ENCODE measurements at regions not wholly inside any gene's neighbourhood (a gene's known extent, or its start where the extent isn't known, plus 50 kb on each side); places are given as distances from the start of the nearest gene placed in this dataset.

GRCh38 chr16:82361885-82362284 is 191.9 kb upstream of the MPHOSPH6 start:
- POLR2A ChIA-PET, result no interaction called here

DNA sequence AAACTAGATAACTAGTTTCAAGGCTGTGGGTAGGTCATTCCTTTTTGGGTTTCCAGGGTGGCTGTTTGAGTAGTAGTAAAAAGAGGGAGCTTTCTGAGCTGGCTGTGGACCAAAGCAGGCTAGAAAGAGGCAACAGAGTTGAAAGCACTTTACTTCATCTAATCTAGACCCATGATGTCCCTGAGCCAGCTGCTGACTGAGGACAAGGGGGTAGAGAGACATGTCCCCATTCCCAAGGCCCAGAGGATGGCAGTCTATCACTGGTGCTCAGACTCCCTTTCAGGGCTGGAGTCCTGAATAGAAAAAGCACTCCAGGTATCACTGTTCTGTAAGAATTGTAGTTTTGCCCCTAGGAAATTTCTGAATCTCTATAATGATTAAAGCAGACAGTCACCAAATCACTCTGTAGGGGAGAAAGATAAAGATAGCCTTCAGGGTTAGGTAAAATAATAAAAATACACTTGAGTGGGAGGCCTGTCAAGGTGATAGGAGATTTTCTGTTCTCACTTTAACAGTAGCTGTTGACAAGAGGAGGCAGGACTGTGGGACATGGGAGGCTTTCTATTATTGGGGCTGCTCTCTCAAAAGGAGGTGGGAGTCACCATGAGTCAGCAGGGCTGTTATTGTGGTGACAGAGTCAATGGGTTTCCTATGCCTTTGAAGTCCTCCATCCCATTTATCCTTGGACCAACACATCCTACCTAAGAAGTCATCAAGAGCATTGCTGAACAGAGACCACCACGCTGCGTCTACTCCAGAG is 190.2 kb upstream of the MPHOSPH6 start:
- H3K36me3 ChIP-seq (ENCODE audit: control insufficient read depth, insufficient read depth, low read length), result no peaks in the 10 kb centered on the region
- no peaks in the 10 kb centered on the region; the same call in 1 of the 2 replicates for H3K27me3 ChIP-seq (ENCODE audit: control insufficient read depth, insufficient read depth, low read length)
- no peaks in the 10 kb centered on the region for H3K9me3 ChIP-seq (ENCODE audit: control insufficient read depth, insufficient read depth, low read depth, low read length)
- H3K27ac ChIP-seq (ENCODE audit: low read length), result no peak overlapping the region
- H3K4me1 ChIP-seq (ENCODE audit: control insufficient read depth, insufficient read depth, low read length), result no peaks in the 10 kb centered on the region
- ChIA-PET POLR2A (no interaction called here), CTCF (interaction anchor here (0.6 kb wide), 1 partner anchor 96 kb away, joined by 9 read pairs; no protein-coding TSS in a partner anchor)
- intact Hi-C loops (cut with micrococcal nuclease; ENCODE audit: unreplicated experiment), result no loop called here
- no peak overlapping the region for H3K4me3 ChIP-seq (ENCODE audit: low read depth in 2 of 2, low read length in 2 of 2)
- no peak for ATAC-seq
- BruUV-seq (replicated peaks), result no TSS peak
- DNase-seq (ENCODE audit: low read depth, low spot score), result no peak
- no peak for TF ChIP-seq TCF7L2 (IDR thresholded peaks at IDR 0.05; ENCODE audit: low read depth, low read length)
- TF ChIP-seq, protein P1, sequence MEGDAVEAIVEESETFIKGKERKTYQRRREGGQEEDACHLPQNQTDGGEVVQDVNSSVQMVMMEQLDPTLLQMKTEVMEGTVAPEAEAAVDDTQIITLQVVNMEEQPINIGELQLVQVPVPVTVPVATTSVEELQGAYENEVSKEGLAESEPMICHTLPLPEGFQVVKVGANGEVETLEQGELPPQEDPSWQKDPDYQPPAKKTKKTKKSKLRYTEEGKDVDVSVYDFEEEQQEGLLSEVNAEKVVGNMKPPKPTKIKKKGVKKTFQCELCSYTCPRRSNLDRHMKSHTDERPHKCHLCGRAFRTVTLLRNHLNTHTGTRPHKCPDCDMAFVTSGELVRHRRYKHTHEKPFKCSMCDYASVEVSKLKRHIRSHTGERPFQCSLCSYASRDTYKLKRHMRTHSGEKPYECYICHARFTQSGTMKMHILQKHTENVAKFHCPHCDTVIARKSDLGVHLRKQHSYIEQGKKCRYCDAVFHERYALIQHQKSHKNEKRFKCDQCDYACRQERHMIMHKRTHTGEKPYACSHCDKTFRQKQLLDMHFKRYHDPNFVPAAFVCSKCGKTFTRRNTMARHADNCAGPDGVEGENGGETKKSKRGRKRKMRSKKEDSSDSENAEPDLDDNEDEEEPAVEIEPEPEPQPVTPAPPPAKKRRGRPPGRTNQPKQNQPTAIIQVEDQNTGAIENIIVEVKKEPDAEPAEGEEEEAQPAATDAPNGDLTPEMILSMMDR (IDR thresholded peaks at IDR 0.05), result no peak
- TF ChIP-seq, protein P2, sequence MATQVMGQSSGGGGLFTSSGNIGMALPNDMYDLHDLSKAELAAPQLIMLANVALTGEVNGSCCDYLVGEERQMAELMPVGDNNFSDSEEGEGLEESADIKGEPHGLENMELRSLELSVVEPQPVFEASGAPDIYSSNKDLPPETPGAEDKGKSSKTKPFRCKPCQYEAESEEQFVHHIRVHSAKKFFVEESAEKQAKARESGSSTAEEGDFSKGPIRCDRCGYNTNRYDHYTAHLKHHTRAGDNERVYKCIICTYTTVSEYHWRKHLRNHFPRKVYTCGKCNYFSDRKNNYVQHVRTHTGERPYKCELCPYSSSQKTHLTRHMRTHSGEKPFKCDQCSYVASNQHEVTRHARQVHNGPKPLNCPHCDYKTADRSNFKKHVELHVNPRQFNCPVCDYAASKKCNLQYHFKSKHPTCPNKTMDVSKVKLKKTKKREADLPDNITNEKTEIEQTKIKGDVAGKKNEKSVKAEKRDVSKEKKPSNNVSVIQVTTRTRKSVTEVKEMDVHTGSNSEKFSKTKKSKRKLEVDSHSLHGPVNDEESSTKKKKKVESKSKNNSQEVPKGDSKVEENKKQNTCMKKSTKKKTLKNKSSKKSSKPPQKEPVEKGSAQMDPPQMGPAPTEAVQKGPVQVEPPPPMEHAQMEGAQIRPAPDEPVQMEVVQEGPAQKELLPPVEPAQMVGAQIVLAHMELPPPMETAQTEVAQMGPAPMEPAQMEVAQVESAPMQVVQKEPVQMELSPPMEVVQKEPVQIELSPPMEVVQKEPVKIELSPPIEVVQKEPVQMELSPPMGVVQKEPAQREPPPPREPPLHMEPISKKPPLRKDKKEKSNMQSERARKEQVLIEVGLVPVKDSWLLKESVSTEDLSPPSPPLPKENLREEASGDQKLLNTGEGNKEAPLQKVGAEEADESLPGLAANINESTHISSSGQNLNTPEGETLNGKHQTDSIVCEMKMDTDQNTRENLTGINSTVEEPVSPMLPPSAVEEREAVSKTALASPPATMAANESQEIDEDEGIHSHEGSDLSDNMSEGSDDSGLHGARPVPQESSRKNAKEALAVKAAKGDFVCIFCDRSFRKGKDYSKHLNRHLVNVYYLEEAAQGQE (IDR thresholded peaks at IDR 0.05; ENCODE audit: insufficient read depth in 1 of 2, low read depth in 2 of 2, low read length in 1 of 2), result no peak
- no peak for TF ChIP-seq POLR2AphosphoS5 (IDR thresholded peaks at IDR 0.05; ENCODE audit: low read depth, low read length)
- no peak for TF ChIP-seq SIN3A (IDR thresholded peaks at IDR 0.05; ENCODE audit: borderline replicate concordance, insufficient read depth, low read depth, low read length)
- in situ Hi-C loops (cut with HindIII; ENCODE audit: low pct_unique_long_range_greater_than_20kb, low sequenced_read_pairs), result no loop called here

More at GRCh38 chr16:82361885-82362284, 191.9 kb upstream of the MPHOSPH6 start:
- CTCF ChIA-PET, result no interaction called here
- intact Hi-C loops (cut with micrococcal nuclease; ENCODE audit: unreplicated experiment), result no loop called here
- no peak for ATAC-seq
- no peak overlapping the region for H3K4me3 ChIP-seq (ENCODE audit: low read depth in 2 of 2, low read length in 2 of 2)
- H3K36me3 ChIP-seq (ENCODE audit: control insufficient read depth, insufficient read depth, low read length), result no peaks in the 10 kb centered on the region
- H3K9me3 ChIP-seq (ENCODE audit: control insufficient read depth, insufficient read depth, low read depth, low read length), result no peaks in the 10 kb centered on the region
- no TSS peak for BruUV-seq (replicated peaks)
- in situ Hi-C loops (cut with HindIII; ENCODE audit: low pct_unique_long_range_greater_than_20kb, low sequenced_read_pairs), result no loop called here
- no peaks in the 10 kb centered on the region for H3K4me1 ChIP-seq (ENCODE audit: control insufficient read depth, insufficient read depth, low read length)
- no peaks in the 10 kb centered on the region; the same call in 1 of the 2 replicates for H3K27me3 ChIP-seq (ENCODE audit: control insufficient read depth, insufficient read depth, low read length)
- H3K27ac ChIP-seq (ENCODE audit: low read length), result no peak overlapping the region
- no peak for DNase-seq (ENCODE audit: low read depth, low spot score)
- TF ChIP-seq POLR2AphosphoS5 (IDR thresholded peaks at IDR 0.05; ENCODE audit: low read depth, low read length) (no peak), TCF7L2 (IDR thresholded peaks at IDR 0.05; ENCODE audit: low read depth, low read length) (no peak), SIN3A (IDR thresholded peaks at IDR 0.05; ENCODE audit: borderline replicate concordance, insufficient read depth, low read depth, low read length) (no peak)
- TF ChIP-seq, protein P2 (IDR thresholded peaks at IDR 0.05; ENCODE audit: insufficient read depth in 1 of 2, low read depth in 2 of 2, low read length in 1 of 2), result no peak
- TF ChIP-seq, protein P1 (IDR thresholded peaks at IDR 0.05), result no peak
